HEK293 (cell line): ENCODE measurements at regions not wholly inside any gene's neighbourhood (a gene's known extent, or its start where the extent isn't known, plus 50 kb on each side); places are given as distances from the start of the nearest gene placed in this dataset.

Experiments used
- CTCF ChIP-seq: fragments of 450-650 bp; formaldehyde crosslinking; IDR thresholded peaks from 2 replicates; pipeline ENCODE4 v1.5.1; 2016; ENCODE audit warnings: missing biosample characterization, missing genetic modification characterization
- KLF16 ChIP-seq: fragments of 450-650 bp; formaldehyde crosslinking; IDR thresholded peaks from 2 replicates; pipeline ENCODE4 v1.5.1; 2017; ENCODE audit warnings: missing biosample characterization, missing genetic modification characterization
- MEIS1 ChIP-seq: sonication (generic); formaldehyde crosslinking; IDR thresholded peaks from 2 replicates; pipeline ENCODE4 v1.8.1; 2022; ENCODE audit warnings: missing genetic modification reagents, mild to moderate bottlenecking, borderline replicate concordance
- PATZ1 ChIP-seq: fragments of 450-650 bp; formaldehyde crosslinking; IDR thresholded peaks from 2 replicates; pipeline ENCODE4 v1.5.1; 2016; ENCODE audit warnings: missing biosample characterization, missing genetic modification characterization
- ZBTB26 ChIP-seq: fragments of 450-650 bp; formaldehyde crosslinking; optimal IDR thresholded peaks from 2 replicates; pipeline ENCODE3; 2016; ENCODE audit warnings: missing biosample characterization, mild to moderate bottlenecking, missing genetic modification characterization
- ZNF23 ChIP-seq: fragments of 450-650 bp; formaldehyde crosslinking; IDR thresholded peaks from 2 replicates; pipeline ENCODE4 v1.5.1; 2016; ENCODE audit warnings: missing biosample characterization, missing genetic modification characterization, borderline replicate concordance
- ZNF239 ChIP-seq: fragments of 450-650 bp; formaldehyde crosslinking; IDR thresholded peaks from 2 replicates; pipeline ENCODE4 v1.5.1; 2016; ENCODE audit warnings: missing biosample characterization, missing genetic modification characterization
- ZNF549 ChIP-seq: fragments of 450-650 bp; IDR thresholded peaks from 2 replicates; pipeline ENCODE4 v1.5.1; 2018; ENCODE audit warnings: missing biosample characterization, missing genetic modification characterization, mild to moderate bottlenecking, inconsistent platforms, moderate library complexity
- ZNF555 ChIP-seq: fragments of 450-650 bp; formaldehyde crosslinking; conservative IDR thresholded peaks from 2 replicates; pipeline ENCODE4 v1.5.1; 2017; ENCODE audit warnings: missing biosample characterization, mild to moderate bottlenecking, missing genetic modification characterization, inconsistent platforms
- ZNF747 ChIP-seq: fragments of 450-650 bp; formaldehyde crosslinking; IDR thresholded peaks from 2 replicates; pipeline ENCODE4 v1.5.1; 2016; ENCODE audit warnings: missing biosample characterization, missing genetic modification characterization
- ZNF837 ChIP-seq: fragments of 450-650 bp; formaldehyde crosslinking; IDR thresholded peaks from 2 replicates; pipeline ENCODE4 v1.5.1; 2016; ENCODE audit warnings: missing biosample characterization, missing genetic modification characterization
- TF ChIP-seq, protein P1 (sequence below): sonication (generic); formaldehyde crosslinking; IDR thresholded peaks from 2 replicates; pipeline ENCODE4 v1.8.1; 2022; ENCODE audit warnings: mild to moderate bottlenecking, moderate library complexity, missing genetic modification reagents

GRCh38 chr1:58356402-58356801, 190.1 kb downstream of the OMA1 start:
- TF ChIP-seq ZNF747 (tag by site-specific recombination) (no peak), PATZ1 (tag by site-specific recombination) (no peak), ZNF549 (tag by site-specific recombination) (no peak), MEIS1 (no peak), ZNF239 (tag by site-specific recombination) (no peak), ZNF837 (no peak), ZNF23 (tag by site-specific recombination) (no peak), ZBTB26 (tag by site-specific recombination) (no peak), ZNF555 (no peak), CTCF (tag by site-specific recombination) (no peak), KLF16 (tag by site-specific recombination) (no peak)
- TF ChIP-seq, protein P1, sequence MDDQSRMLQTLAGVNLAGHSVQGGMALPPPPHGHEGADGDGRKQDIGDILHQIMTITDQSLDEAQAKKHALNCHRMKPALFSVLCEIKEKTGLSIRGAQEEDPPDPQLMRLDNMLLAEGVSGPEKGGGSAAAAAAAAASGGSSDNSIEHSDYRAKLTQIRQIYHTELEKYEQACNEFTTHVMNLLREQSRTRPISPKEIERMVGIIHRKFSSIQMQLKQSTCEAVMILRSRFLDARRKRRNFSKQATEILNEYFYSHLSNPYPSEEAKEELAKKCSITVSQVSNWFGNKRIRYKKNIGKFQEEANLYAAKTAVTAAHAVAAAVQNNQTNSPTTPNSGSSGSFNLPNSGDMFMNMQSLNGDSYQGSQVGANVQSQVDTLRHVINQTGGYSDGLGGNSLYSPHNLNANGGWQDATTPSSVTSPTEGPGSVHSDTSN (CRISPR knock-in tag), result no peak
